GM21737 (cell line): ENCODE measurements at regions not wholly inside any gene's neighbourhood (a gene's known extent, or its start where the extent isn't known, plus 50 kb on each side); places are given as distances from the start of the nearest gene placed in this dataset.
"Not testable (repeated sequence)": the region's sequence is repeated elsewhere in the genome, so short reads cannot be mapped to it uniquely, and the experiment has no call there.

Experiments used
- ATAC-seq: cut with Tn5 transposase; IDR thresholded peaks from one replicate; pipeline ENCODE4 v1.9.1; 2021; ENCODE audit warnings: mild to moderate bottlenecking, moderate library complexity; ENCODE audit not compliant: unreplicated experiment

GRCh38 chrY:22883569-22883968 lies 100.5 kb upstream of the BPY2 start:
- not testable (repeated sequence) for ATAC-seq

- peak; percentile 78 for ATAC-seq
Observed at GRCh38 chrY:22887949-22888348, 96.1 kb upstream of the BPY2 start.

GRCh38 chrY:22903503-22904192 lies 80.4 kb upstream of the BPY2 start:
- ATAC-seq, result not testable (repeated sequence)

- ATAC-seq, result not testable (repeated sequence)
Observed at GRCh38 chrY:22915069-22915468, 69.0 kb upstream of the BPY2 start.

GRCh38 chrY:22927667-22928066 lies 56.4 kb upstream of the BPY2 start:
- ATAC-seq, result not testable (repeated sequence)

GRCh38 chrY:22933454-22933853 lies 50.6 kb upstream of the BPY2 start:
- ATAC-seq, result not testable (repeated sequence)
